SK-N-SH (cell line): ENCODE measurements at regions not wholly inside any gene's neighbourhood (a gene's known extent, or its start where the extent isn't known, plus 50 kb on each side); places are given as distances from the start of the nearest gene placed in this dataset.
A peak's percentile ranks its signal among the peaks of the same experiment; 100 is the strongest.

ENCODE experiments used
- CTCF ChIA-PET: fragments of 300-600, 350-600 bp; formaldehyde crosslinking; extraction: SDS; loops from one replicate; lab custom pipeline; 2021; lab: Yijun Ruan, JAX
- POLR2A ChIA-PET: fragments of 350-600 bp; sonication (Branson Sonifier 250); formaldehyde crosslinking; extraction: SDS; loops from one replicate; lab custom pipeline; 2020; ENCODE audit warnings: antibody characterized with exemption, inconsistent platforms; lab: Yijun Ruan, JAX
- DNase-seq: peaks from one replicate; pipeline ENCODE4 v3.0.0; 2012
- H2AFZ ChIP-seq: fragments of 200-600 bp; sonication (generic); 2 replicates; pipeline ENCODE4 v1.8.1; 2016; ENCODE audit warnings: antibody characterized with exemption, mild to moderate bottlenecking, low read depth
- H3F3A ChIP-seq: fragments of 200-600 bp; sonication (generic); replicated peaks from 2 replicates; pipeline ENCODE3; 2016; ENCODE audit warnings: antibody characterized with exemption, mild to moderate bottlenecking; ENCODE audit not compliant: insufficient read depth
- H3K27ac ChIP-seq, 2 experiments: fragments of 200-500 bp in 1 of 2; fragments of 200-600 bp in 1 of 2; sonication (Bioruptor generic) in 1 of 2; sonication (generic), shearing (Covaris generic) in 1 of 2; 2 replicates each; pipeline versions ENCODE4 v1.5.1 to v1.6.1; 2014 to 2016; ENCODE audit warnings: low read depth in 2 of 2, inconsistent platforms in 1 of 2, low read length in 1 of 2, mild to moderate bottlenecking in 1 of 2, mixed read lengths in 1 of 2
- H3K27me3 ChIP-seq: fragments of 200-600 bp; sonication (generic), shearing (Covaris generic); 2 replicates; pipeline ENCODE4 v1.6.1; 2016; ENCODE audit warnings: mixed run types; ENCODE audit not compliant: insufficient read depth
- H3K36me3 ChIP-seq, 2 experiments: fragments of 200-500 bp in 1 of 2; fragments of 200-600 bp in 1 of 2; sonication (Bioruptor generic) in 1 of 2; sonication (generic) in 1 of 2; replicated peaks in 1 of 2; 2 replicates each; pipeline versions ENCODE3 to v1.5.1; 2014 to 2016; ENCODE audit warnings: low read length in 1 of 2, mild to moderate bottlenecking in 1 of 2; ENCODE audit not compliant: insufficient read depth in 2 of 2, control insufficient read depth in 1 of 2
- H3K4me1 ChIP-seq, 2 experiments: fragments of 200-500 bp in 1 of 2; fragments of 200-600 bp in 1 of 2; sonication (Bioruptor generic) in 1 of 2; sonication (generic), shearing (Covaris generic) in 1 of 2; 2 replicates each; pipeline versions ENCODE4 v1.5.1 to v1.6.1; 2014 to 2016; ENCODE audit warnings: low read depth in 1 of 2, low read length in 1 of 2, mixed run types in 1 of 2; ENCODE audit not compliant: insufficient read depth in 2 of 2, control insufficient read depth in 1 of 2
- H3K4me2 ChIP-seq: fragments of 200-600 bp; sonication (generic), shearing (Covaris generic); 2 replicates; pipeline ENCODE4 v1.6.1; 2017; ENCODE audit warnings: mixed run types
- H3K4me3 ChIP-seq, 2 experiments: fragments of 200-500 bp in 1 of 2; fragments of 200-600 bp in 1 of 2; sonication (Bioruptor generic) in 1 of 2; sonication (generic), shearing (Covaris generic) in 1 of 2; 2 replicates each; pipeline versions ENCODE4 v1.5.1 to v1.8.1; 2014 to 2016; ENCODE audit warnings: low read depth in 2 of 2, inconsistent platforms in 1 of 2, low read length in 1 of 2, mild to moderate bottlenecking in 1 of 2, mixed read lengths in 1 of 2, moderate library complexity in 1 of 2
- H3K79me2 ChIP-seq: fragments of 200-600 bp; sonication (generic); 2 replicates; pipeline ENCODE4 v1.8.1; 2017; ENCODE audit warnings: mild to moderate bottlenecking; ENCODE audit not compliant: insufficient read depth
- H3K9ac ChIP-seq: fragments of 200-600 bp; sonication (generic); 2 replicates; pipeline ENCODE4 v1.6.1; 2017; ENCODE audit warnings: mixed run types
- H3K9me2 ChIP-seq: fragments of 200-600 bp; sonication (generic); 2 replicates; pipeline ENCODE4 v1.6.1; 2017; ENCODE audit warnings: mixed run types
- H3K9me3 ChIP-seq: fragments of 200-600 bp; sonication (generic); 2 replicates; pipeline ENCODE4 v1.6.1; 2017; ENCODE audit warnings: mixed run types, mild to moderate bottlenecking, moderate library complexity
- H4K20me1 ChIP-seq: fragments of 200-600 bp; sonication (generic); 2 replicates; pipeline ENCODE4 v1.6.1; 2017; ENCODE audit warnings: mild to moderate bottlenecking, mixed run types; ENCODE audit not compliant: insufficient read depth
- CHD2 ChIP-seq: fragments of 150-350 bp; IDR thresholded peaks from 2 replicates; pipeline ENCODE4 v1.6.1; 2018; ENCODE audit warnings: low read length; ENCODE audit not compliant: partially characterized antibody
- ELF1 ChIP-seq: IDR thresholded peaks from 2 replicates; pipeline ENCODE4 v1.4.0; 2012
- FOSL2 ChIP-seq: IDR thresholded peaks from 2 replicates; pipeline ENCODE4 v1.4.0; 2012; ENCODE audit warnings: low read depth, mild to moderate bottlenecking, moderate library complexity, borderline replicate concordance
- FOXJ3 ChIP-seq: sonication (generic); formaldehyde crosslinking; IDR thresholded peaks from 2 replicates; pipeline ENCODE4 v1.5.1; 2020; ENCODE audit warnings: mild to moderate bottlenecking, missing genetic modification reagents
- FOXM1 ChIP-seq: IDR thresholded peaks from 2 replicates; pipeline ENCODE4 v1.4.0; 2012; ENCODE audit warnings: low read depth, mild to moderate bottlenecking
- GATA2 ChIP-seq: sonication (generic); formaldehyde crosslinking; IDR thresholded peaks from 2 replicates; pipeline ENCODE4 v1.5.0; 2020; ENCODE audit warnings: mild to moderate bottlenecking, missing genetic modification reagents
- IRF3 ChIP-seq: fragments of 150-350 bp; IDR thresholded peaks from 2 replicates; pipeline ENCODE4 v1.6.1; 2016; ENCODE audit warnings: mild to moderate bottlenecking, low read depth, low read length
- JUND ChIP-seq: IDR thresholded peaks from 2 replicates; pipeline ENCODE4 v1.4.0; 2012
- MEF2A ChIP-seq: IDR thresholded peaks from 2 replicates; pipeline ENCODE4 v1.4.0; 2012; ENCODE audit warnings: low read depth, borderline replicate concordance
- MXI1 ChIP-seq: IDR thresholded peaks from 2 replicates; pipeline ENCODE4 v1.6.1; 2012; ENCODE audit warnings: mild to moderate bottlenecking, low read depth, low read length, improper control_type of control experiment
- NFIC ChIP-seq: IDR thresholded peaks from 2 replicates; pipeline ENCODE4 v1.4.0; 2012; ENCODE audit warnings: borderline replicate concordance
- POLR2AphosphoS5 ChIP-seq: IDR thresholded peaks from 2 replicates; pipeline ENCODE4 v1.6.1; 2012; ENCODE audit warnings: low read depth, low read length
- RAD21 ChIP-seq: IDR thresholded peaks from 2 replicates; pipeline ENCODE4 v1.6.1; 2012; ENCODE audit warnings: mild to moderate bottlenecking, low read length
- RCOR1 ChIP-seq: fragments of 150-350 bp; IDR thresholded peaks from 2 replicates; pipeline ENCODE4 v1.6.1; 2017; ENCODE audit warnings: antibody characterized with exemption, low read length
- REST ChIP-seq: IDR thresholded peaks from 2 replicates; pipeline ENCODE4 v1.6.1; 2012; ENCODE audit warnings: mild to moderate bottlenecking, low read depth, low read length, moderate library complexity
- RFX5 ChIP-seq: IDR thresholded peaks from 2 replicates; pipeline ENCODE4 v1.6.1; 2012; ENCODE audit warnings: mild to moderate bottlenecking, improper control_type of control experiment, low read length
- RXRA ChIP-seq: IDR thresholded peaks from 2 replicates; pipeline ENCODE4 v1.4.0; 2012; ENCODE audit warnings: low read depth, mild to moderate bottlenecking, borderline replicate concordance
- SMC3 ChIP-seq: IDR thresholded peaks from 2 replicates; pipeline ENCODE4 v1.6.1; 2012; ENCODE audit warnings: low read depth, low read length, improper control_type of control experiment
- TCF12 ChIP-seq: IDR thresholded peaks from 2 replicates; pipeline ENCODE4 v1.4.0; 2012
- TEAD4 ChIP-seq: IDR thresholded peaks from 2 replicates; pipeline ENCODE4 v1.4.0; 2012; ENCODE audit warnings: mild to moderate bottlenecking, borderline replicate concordance; ENCODE audit not compliant: insufficient read depth
- WGBS: methylation state at CpG from one replicate; pipeline ENCODE4 v1.1.6; 2017; ENCODE audit warnings: low lambda C conversion rate; 5-methylcytosine and 5-hydroxymethylcytosine counted together
- TF ChIP-seq, protein P1 (sequence below): IDR thresholded peaks from 2 replicates; pipeline ENCODE4 v1.4.0; 2012; ENCODE audit warnings: low read depth, borderline replicate concordance
- TF ChIP-seq, protein P2 (sequence below): IDR thresholded peaks from 2 replicates; pipeline ENCODE4 v1.4.0; 2012; ENCODE audit warnings: low read depth

GRCh38 chr2:130258356-130258755 is 60.1 kb upstream of the TUBA3E start:
- Histone ChIP-seq H3K9ac (no peak overlapping the region), H3K4me2 (no peak overlapping the region)
- TF ChIP-seq REST (no peak), RXRA (no peak), FOSL2 (no peak), MEF2A (no peak)
- TF ChIP-seq, all 33 proteins: peak for 0
- no peaks in the 10 kb centered on the region for H3K9me2 ChIP-seq
- H3K79me2 ChIP-seq: no peaks in the 10 kb centered on the region
- no peaks in the 10 kb centered on the region for H4K20me1 ChIP-seq
- ChIA-PET POLR2A (no interaction called here), CTCF (no interaction called here)
- H3K4me3 ChIP-seq: no peak overlapping the region
- DNase-seq: no peak
- H3K27ac ChIP-seq: no peak overlapping the region
- 27% methylated on average over 3 of the region's 3 CpGs for WGBS
- no peak overlapping the region for H2AFZ ChIP-seq
- no peaks in the 10 kb centered on the region; the same call in 1 of the 2 replicates for H3K27me3 ChIP-seq
- H3F3A ChIP-seq: no peaks in the 10 kb centered on the region
- peaks cover 0 to 25% of the 10 kb centered on the region in 2 experiments; a peak in 2 of 4 replicates for H3K4me1 ChIP-seq
- H3K36me3 ChIP-seq: no peaks in the 10 kb centered on the region
- no peaks in the 10 kb centered on the region for H3K9me3 ChIP-seq

DNA sequence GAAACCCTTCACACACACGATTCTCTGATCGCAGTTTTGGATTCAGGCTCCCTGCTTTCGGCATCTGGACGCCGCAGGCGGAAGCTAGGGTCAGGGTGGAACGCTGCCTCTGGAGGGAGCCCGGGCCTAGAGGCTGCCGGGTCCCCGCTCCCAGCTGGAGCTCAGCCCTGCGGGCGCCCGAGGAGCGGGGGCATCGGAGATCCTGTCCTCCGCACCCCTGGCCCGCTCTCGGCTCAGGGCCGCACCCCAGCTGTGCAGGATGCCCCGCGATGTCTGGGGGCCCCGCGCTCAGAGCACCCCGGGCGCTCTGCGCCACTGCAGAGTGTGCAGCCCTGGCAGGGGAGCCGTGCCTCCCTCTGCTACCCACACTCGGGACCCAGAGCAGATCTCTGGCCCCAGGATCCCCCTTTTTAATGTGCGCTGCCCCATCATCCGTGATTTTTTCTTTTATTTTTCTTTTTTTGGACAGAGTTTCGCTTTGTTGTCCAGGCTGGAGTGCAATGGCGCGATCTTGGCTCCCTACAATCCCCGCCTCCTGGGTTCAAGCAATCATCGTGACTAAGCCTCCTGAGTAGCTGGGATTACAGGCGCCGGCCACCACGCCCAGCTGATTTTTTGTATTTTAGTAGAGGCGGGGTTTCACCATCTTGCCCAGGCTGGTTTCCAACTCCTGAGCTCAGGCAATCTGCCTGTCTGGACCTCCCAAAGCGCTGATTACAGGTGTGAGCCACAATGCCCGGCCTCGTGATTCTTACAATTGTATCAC is 54.8 kb upstream of the TUBA3E start:
- peak; percentile 20 for DNase-seq
- no peak for TF ChIP-seq TEAD4
- no peak for TF ChIP-seq RAD21
- TF ChIP-seq MXI1: no peak
- TF ChIP-seq JUND: no peak
- TF ChIP-seq IRF3: no peak
- no peak for TF ChIP-seq SMC3
- TF ChIP-seq, protein P1, sequence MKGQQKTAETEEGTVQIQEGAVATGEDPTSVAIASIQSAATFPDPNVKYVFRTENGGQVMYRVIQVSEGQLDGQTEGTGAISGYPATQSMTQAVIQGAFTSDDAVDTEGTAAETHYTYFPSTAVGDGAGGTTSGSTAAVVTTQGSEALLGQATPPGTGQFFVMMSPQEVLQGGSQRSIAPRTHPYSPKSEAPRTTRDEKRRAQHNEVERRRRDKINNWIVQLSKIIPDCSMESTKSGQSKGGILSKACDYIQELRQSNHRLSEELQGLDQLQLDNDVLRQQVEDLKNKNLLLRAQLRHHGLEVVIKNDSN: no peak
- TF ChIP-seq TCF12: no peak
- no peak for TF ChIP-seq GATA2 (CRISPR knock-in tag)
- TF ChIP-seq CHD2: no peak
- TF ChIP-seq NFIC: no peak
- TF ChIP-seq, protein P2, sequence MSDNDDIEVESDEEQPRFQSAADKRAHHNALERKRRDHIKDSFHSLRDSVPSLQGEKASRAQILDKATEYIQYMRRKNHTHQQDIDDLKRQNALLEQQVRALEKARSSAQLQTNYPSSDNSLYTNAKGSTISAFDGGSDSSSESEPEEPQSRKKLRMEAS: no peak
- no peak for TF ChIP-seq POLR2AphosphoS5
- no peak for TF ChIP-seq RFX5
- TF ChIP-seq FOXM1: no peak
- TF ChIP-seq MEF2A: no peak
- no peak for TF ChIP-seq RCOR1
- no peak for TF ChIP-seq ELF1
- no peak for TF ChIP-seq FOXJ3 (CRISPR knock-in tag)

More for the DNA sequence above, 54.8 kb upstream of the TUBA3E start:
- Histone ChIP-seq H3K9ac (no peak overlapping the region), H3K36me3 (no peaks in the 10 kb centered on the region), H3K27ac (no peak overlapping the region), H3K4me3 (no peak overlapping the region), H2AFZ (no peak overlapping the region), H3K9me3 (no peaks in the 10 kb centered on the region), H4K20me1 (no peaks in the 10 kb centered on the region), H3K79me2 (no peaks in the 10 kb centered on the region), H3F3A (no peaks in the 10 kb centered on the region), H3K4me2 (no peak overlapping the region), H3K27me3 (no peaks in the 10 kb centered on the region; the same call in 1 of the 2 replicates), H3K4me1 (peaks cover 0 to 8% of the 10 kb centered on the region in 2 experiments; a peak in 1 of 4 replicates), H3K9me2 (no peaks in the 10 kb centered on the region)
- WGBS: 72% methylated on average over 24 of the region's 42 CpGs
- ChIA-PET CTCF (no interaction called here), POLR2A (no interaction called here)
